WTC11 (cell line): ENCODE measurements at regions not wholly inside any gene's neighbourhood (a gene's known extent, or its start where the extent isn't known, plus 50 kb on each side); places are given as distances from the start of the nearest gene placed in this dataset.

Experiments
- ESRRA ChIP-seq: sonication (generic); formaldehyde crosslinking; IDR thresholded peaks from 2 replicates; pipeline ENCODE4 v1.8.1; 2022; ENCODE audit warnings: mild to moderate bottlenecking, missing genetic modification reagents, borderline replicate concordance
- FOXK1 ChIP-seq: sonication (generic); formaldehyde crosslinking; IDR thresholded peaks from 2 replicates; pipeline ENCODE4 v1.8.0; 2022; ENCODE audit warnings: mild to moderate bottlenecking, moderate library complexity, missing genetic modification reagents
- MAX ChIP-seq: sonication (generic); formaldehyde crosslinking; IDR thresholded peaks from 2 replicates; pipeline ENCODE4 v1.8.0; 2022; ENCODE audit warnings: mild to moderate bottlenecking, missing genetic modification reagents
- MYBL2 ChIP-seq: sonication (generic); formaldehyde crosslinking; IDR thresholded peaks from 2 replicates; pipeline ENCODE4 v1.8.1; 2023; ENCODE audit warnings: mild to moderate bottlenecking, moderate library complexity, missing genetic modification reagents
- NR2C2 ChIP-seq: sonication (generic); formaldehyde crosslinking; IDR thresholded peaks from 2 replicates; pipeline ENCODE4 v1.8.0; 2022; ENCODE audit warnings: mild to moderate bottlenecking, missing genetic modification reagents
- RELA ChIP-seq: sonication (generic); formaldehyde crosslinking; IDR thresholded peaks from 2 replicates; pipeline ENCODE4 v1.8.1; 2022; ENCODE audit warnings: missing genetic modification reagents, mild to moderate bottlenecking, borderline replicate concordance
- RORB ChIP-seq: fragments of 250-450 bp; sonication (Bioruptor Pico); IDR thresholded peaks from 2 replicates; pipeline ENCODE4 v1.9.0; 2021; ENCODE audit warnings: mild to moderate bottlenecking
- SMAD3 ChIP-seq: sonication (generic); formaldehyde crosslinking; IDR thresholded peaks from 2 replicates; pipeline ENCODE4 v1.8.0; 2022; ENCODE audit warnings: missing genetic modification reagents, mild to moderate bottlenecking, borderline replicate concordance
- SMAD4 ChIP-seq: sonication (generic); formaldehyde crosslinking; IDR thresholded peaks from 2 replicates; pipeline ENCODE4 v1.8.0; 2022; ENCODE audit warnings: mild to moderate bottlenecking, missing genetic modification reagents
- TF ChIP-seq, protein P1 (sequence below): sonication (generic); formaldehyde crosslinking; IDR thresholded peaks from 2 replicates; pipeline ENCODE4 v1.8.1; 2023; ENCODE audit warnings: mild to moderate bottlenecking, missing genetic modification reagents, moderate library complexity
- TF ChIP-seq, protein P2 (sequence below): fragments of 200-600 bp; IDR thresholded peaks from 2 replicates; pipeline ENCODE4 v1.8.0; 2022; ENCODE audit warnings: antibody characterized with exemption
- TF ChIP-seq, protein P3 (sequence below): sonication (generic); formaldehyde crosslinking; IDR thresholded peaks from 2 replicates; pipeline ENCODE4 v1.8.1; 2022; ENCODE audit warnings: low read depth, missing genetic modification reagents, borderline replicate concordance
- TF ChIP-seq, protein P4 (sequence below): sonication (generic); formaldehyde crosslinking; IDR thresholded peaks from 2 replicates; pipeline ENCODE4 v1.8.0; 2022; ENCODE audit warnings: missing genetic modification reagents

DNA sequence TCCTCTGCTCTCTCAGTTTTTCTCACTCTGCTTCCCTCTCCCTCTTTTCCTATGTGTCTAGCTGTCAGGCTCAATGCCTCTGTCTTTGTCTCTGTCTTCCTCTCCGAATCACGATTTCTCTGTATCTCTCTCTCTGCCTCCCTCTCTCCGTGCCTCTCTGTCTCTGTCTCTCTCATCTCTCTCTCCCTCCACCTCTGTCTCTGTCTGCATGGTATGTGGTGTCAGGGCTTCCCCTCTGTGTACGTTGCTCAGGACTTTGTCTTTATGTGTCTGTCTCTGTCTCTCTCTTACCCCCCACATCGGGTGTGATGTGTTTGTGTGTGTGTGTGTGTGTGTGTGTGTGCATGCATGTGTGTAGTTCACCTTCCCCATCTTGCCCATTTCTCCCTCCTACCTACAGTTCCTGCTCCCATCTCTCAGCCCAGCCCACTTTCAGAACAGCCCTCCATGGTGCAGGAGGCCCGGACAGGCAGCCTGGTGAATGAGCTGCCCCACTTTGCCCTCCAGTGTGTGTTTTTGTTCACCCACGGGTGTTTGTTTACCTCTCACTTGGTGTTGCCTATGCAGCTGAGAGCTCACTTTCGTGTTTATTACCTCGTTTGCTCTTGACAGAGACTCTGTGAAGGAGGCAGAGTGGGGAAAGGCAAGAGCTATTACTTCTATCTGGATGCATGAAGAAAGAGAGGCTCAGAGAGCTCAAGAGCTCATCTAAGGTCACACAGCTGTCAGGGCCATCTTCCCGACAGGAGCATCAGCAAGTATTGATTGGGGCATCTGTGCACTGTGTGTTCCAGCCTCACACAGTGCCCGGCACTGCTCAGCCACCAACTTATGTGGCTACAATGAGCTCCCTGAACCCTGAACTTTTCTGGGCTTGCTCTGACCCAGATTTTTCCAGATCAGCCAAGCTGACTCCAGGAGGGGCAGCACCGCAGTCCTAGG is 163.5 kb upstream of the ZMIZ1 start:
- TF ChIP-seq, protein P1, sequence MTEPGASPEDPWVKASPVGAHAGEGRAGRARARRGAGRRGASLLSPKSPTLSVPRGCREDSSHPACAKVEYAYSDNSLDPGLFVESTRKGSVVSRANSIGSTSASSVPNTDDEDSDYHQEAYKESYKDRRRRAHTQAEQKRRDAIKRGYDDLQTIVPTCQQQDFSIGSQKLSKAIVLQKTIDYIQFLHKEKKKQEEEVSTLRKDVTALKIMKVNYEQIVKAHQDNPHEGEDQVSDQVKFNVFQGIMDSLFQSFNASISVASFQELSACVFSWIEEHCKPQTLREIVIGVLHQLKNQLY, result no peak
- TF ChIP-seq, protein P2, sequence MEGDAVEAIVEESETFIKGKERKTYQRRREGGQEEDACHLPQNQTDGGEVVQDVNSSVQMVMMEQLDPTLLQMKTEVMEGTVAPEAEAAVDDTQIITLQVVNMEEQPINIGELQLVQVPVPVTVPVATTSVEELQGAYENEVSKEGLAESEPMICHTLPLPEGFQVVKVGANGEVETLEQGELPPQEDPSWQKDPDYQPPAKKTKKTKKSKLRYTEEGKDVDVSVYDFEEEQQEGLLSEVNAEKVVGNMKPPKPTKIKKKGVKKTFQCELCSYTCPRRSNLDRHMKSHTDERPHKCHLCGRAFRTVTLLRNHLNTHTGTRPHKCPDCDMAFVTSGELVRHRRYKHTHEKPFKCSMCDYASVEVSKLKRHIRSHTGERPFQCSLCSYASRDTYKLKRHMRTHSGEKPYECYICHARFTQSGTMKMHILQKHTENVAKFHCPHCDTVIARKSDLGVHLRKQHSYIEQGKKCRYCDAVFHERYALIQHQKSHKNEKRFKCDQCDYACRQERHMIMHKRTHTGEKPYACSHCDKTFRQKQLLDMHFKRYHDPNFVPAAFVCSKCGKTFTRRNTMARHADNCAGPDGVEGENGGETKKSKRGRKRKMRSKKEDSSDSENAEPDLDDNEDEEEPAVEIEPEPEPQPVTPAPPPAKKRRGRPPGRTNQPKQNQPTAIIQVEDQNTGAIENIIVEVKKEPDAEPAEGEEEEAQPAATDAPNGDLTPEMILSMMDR, result no peak
- TF ChIP-seq FOXK1 (no peak), NR2C2 (no peak), MYBL2 (no peak), ESRRA (no peak), MAX (no peak), RELA (CRISPR knock-in tag) (no peak), SMAD3 (CRISPR knock-in tag) (no peak), SMAD4 (CRISPR knock-in tag) (no peak), RORB (no peak)
- TF ChIP-seq, protein P3, sequence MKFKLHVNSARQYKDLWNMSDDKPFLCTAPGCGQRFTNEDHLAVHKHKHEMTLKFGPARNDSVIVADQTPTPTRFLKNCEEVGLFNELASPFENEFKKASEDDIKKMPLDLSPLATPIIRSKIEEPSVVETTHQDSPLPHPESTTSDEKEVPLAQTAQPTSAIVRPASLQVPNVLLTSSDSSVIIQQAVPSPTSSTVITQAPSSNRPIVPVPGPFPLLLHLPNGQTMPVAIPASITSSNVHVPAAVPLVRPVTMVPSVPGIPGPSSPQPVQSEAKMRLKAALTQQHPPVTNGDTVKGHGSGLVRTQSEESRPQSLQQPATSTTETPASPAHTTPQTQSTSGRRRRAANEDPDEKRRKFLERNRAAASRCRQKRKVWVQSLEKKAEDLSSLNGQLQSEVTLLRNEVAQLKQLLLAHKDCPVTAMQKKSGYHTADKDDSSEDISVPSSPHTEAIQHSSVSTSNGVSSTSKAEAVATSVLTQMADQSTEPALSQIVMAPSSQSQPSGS (CRISPR knock-in tag), result no peak
- TF ChIP-seq, protein P4, sequence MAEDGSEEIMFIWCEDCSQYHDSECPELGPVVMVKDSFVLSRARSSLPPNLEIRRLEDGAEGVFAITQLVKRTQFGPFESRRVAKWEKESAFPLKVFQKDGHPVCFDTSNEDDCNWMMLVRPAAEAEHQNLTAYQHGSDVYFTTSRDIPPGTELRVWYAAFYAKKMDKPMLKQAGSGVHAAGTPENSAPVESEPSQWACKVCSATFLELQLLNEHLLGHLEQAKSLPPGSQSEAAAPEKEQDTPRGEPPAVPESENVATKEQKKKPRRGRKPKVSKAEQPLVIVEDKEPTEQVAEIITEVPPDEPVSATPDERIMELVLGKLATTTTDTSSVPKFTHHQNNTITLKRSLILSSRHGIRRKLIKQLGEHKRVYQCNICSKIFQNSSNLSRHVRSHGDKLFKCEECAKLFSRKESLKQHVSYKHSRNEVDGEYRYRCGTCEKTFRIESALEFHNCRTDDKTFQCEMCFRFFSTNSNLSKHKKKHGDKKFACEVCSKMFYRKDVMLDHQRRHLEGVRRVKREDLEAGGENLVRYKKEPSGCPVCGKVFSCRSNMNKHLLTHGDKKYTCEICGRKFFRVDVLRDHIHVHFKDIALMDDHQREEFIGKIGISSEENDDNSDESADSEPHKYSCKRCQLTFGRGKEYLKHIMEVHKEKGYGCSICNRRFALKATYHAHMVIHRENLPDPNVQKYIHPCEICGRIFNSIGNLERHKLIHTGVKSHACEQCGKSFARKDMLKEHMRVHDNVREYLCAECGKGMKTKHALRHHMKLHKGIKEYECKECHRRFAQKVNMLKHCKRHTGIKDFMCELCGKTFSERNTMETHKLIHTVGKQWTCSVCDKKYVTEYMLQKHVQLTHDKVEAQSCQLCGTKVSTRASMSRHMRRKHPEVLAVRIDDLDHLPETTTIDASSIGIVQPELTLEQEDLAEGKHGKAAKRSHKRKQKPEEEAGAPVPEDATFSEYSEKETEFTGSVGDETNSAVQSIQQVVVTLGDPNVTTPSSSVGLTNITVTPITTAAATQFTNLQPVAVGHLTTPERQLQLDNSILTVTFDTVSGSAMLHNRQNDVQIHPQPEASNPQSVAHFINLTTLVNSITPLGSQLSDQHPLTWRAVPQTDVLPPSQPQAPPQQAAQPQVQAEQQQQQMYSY (CRISPR knock-in tag), result no peak
